ENCODE measurements at regions not wholly inside any gene's neighbourhood (a gene's known extent, or its start where the extent isn't known, plus 50 kb on each side); places are given as distances from the start of the nearest gene placed in this dataset.

- TF ChIP-seq POLR2A (IDR thresholded peaks at IDR 0.05) (no peak), CTCF (IDR thresholded peaks at IDR 0.05) (no peak)
Observed at GRCh38 chr4:12993923-12994322, 490.2 kb downstream of the RAB28 start.
